ENCODE measurements at regions not wholly inside any gene's neighbourhood (a gene's known extent, or its start where the extent isn't known, plus 50 kb on each side); places are given as distances from the start of the nearest gene placed in this dataset.

GRCh38 chr3:150278843-150279381 is 129.2 kb upstream of the TSC22D2 start:
- Histone ChIP-seq H3K4me3 (no peak overlapping the region), H3K36me3 (ENCODE audit: low read depth) (no peaks in the 10 kb centered on the region), H3K9me3 (no peaks in the 10 kb centered on the region), H3K4me1 (ENCODE audit: low read depth) (peaks cover 14% of the 10 kb centered on the region)
- no peak for TF ChIP-seq CTCF (IDR thresholded peaks at IDR 0.05)
- intact Hi-C loops (cut with DNase I, micrococcal nuclease) = no loop called here
- ATAC-seq (peak; percentile 97), DNase-seq (peak in 2 of 3 donors; percentile 33 to 60)

- H3K9me3 ChIP-seq = no peaks in the 10 kb centered on the region
- peak; percentile 19 for ATAC-seq
- DNase-seq = no peak
- H3K4me1 ChIP-seq (ENCODE audit: low read depth) = peaks cover 14% of the 10 kb centered on the region
- no peaks in the 10 kb centered on the region for H3K36me3 ChIP-seq (ENCODE audit: low read depth)
- H3K4me3 ChIP-seq = no peak overlapping the region
- no peak for TF ChIP-seq CTCF (IDR thresholded peaks at IDR 0.05)
- intact Hi-C loops (cut with DNase I, micrococcal nuclease) = no loop called here
These were observed 129.9 kb upstream of the TSC22D2 start for GRCh38 chr3:150278195-150278594.

GRCh38 chr3:150277444-150277843 is 130.7 kb upstream of the TSC22D2 start:
- TF ChIP-seq CTCF (IDR thresholded peaks at IDR 0.05) = no peak
- Histone ChIP-seq H3K9me3 (no peaks in the 10 kb centered on the region), H3K4me3 (no peak overlapping the region), H3K36me3 (ENCODE audit: low read depth) (no peaks in the 10 kb centered on the region), H3K4me1 (ENCODE audit: low read depth) (peaks cover 14% of the 10 kb centered on the region)
- intact Hi-C loops (cut with DNase I, micrococcal nuclease) = no loop called here
- peak; percentile 52 for ATAC-seq
- no peak for DNase-seq

GRCh38 chr3:150275941-150276340 is 132.2 kb upstream of the TSC22D2 start:
- no peak for TF ChIP-seq CTCF (IDR thresholded peaks at IDR 0.05)
- Histone ChIP-seq H3K4me1 (ENCODE audit: low read depth) (peaks cover 14% of the 10 kb centered on the region), H3K4me3 (no peak overlapping the region), H3K9me3 (no peaks in the 10 kb centered on the region), H3K36me3 (ENCODE audit: low read depth) (no peaks in the 10 kb centered on the region)
- ATAC-seq (no peak), DNase-seq (no peak)
- intact Hi-C loops (cut with DNase I, micrococcal nuclease) = no loop called here

GRCh38 chr3:150274372-150274771 is 133.7 kb upstream of the TSC22D2 start:
- H3K36me3 ChIP-seq (ENCODE audit: low read depth) = no peaks in the 10 kb centered on the region
- no peak for TF ChIP-seq CTCF (IDR thresholded peaks at IDR 0.05)
- H3K9me3 ChIP-seq = no peaks in the 10 kb centered on the region
- ATAC-seq (no peak), DNase-seq (no peak)
- intact Hi-C loops (cut with DNase I, micrococcal nuclease) = no loop called here
- peaks cover 25% of the 10 kb centered on the region for H3K4me1 ChIP-seq (ENCODE audit: low read depth)
- H3K4me3 ChIP-seq = no peak overlapping the region

- H3K4me3 ChIP-seq = no peak overlapping the region
- H3K9me3 ChIP-seq = no peaks in the 10 kb centered on the region
- no peak for DNase-seq
- no peaks in the 10 kb centered on the region for H3K36me3 ChIP-seq (ENCODE audit: low read depth)
- TF ChIP-seq CTCF (IDR thresholded peaks at IDR 0.05) = no peak
- H3K4me1 ChIP-seq (ENCODE audit: low read depth) = peaks cover 33% of the 10 kb centered on the region
- intact Hi-C loops (cut with DNase I, micrococcal nuclease) = no loop called here
- no peak for ATAC-seq
These were observed 134.7 kb upstream of the TSC22D2 start for GRCh38 chr3:150273396-150273795.
